GM12878 (cell line): ENCODE measurements at regions not wholly inside any gene's neighbourhood (a gene's known extent, or its start where the extent isn't known, plus 50 kb on each side); places are given as distances from the start of the nearest gene placed in this dataset.

Source experiments
- BACH1 ChIP-seq: fragments of 450-650 bp; IDR thresholded peaks from 2 replicates; pipeline ENCODE4 v1.6.1; 2017; ENCODE audit warnings: mild to moderate bottlenecking, borderline replicate concordance
- BCLAF1 ChIP-seq: fragments of 450-650 bp; IDR thresholded peaks from 2 replicates; pipeline ENCODE4 v1.6.1; 2017; ENCODE audit warnings: antibody characterized with exemption, mild to moderate bottlenecking, moderate library complexity
- IRF3 ChIP-seq: fragments of 450-650 bp; IDR thresholded peaks from 2 replicates; pipeline ENCODE4 v1.6.1; 2014; ENCODE audit warnings: mild to moderate bottlenecking
- PML ChIP-seq: IDR thresholded peaks from 2 replicates; pipeline ENCODE4 v1.6.1; 2012; ENCODE audit warnings: low read length, inconsistent platforms
- RAD51 ChIP-seq: fragments of 450-650 bp; IDR thresholded peaks from 2 replicates; pipeline ENCODE4 v1.6.1; 2016; ENCODE audit warnings: moderate library complexity, mild to moderate bottlenecking, inconsistent platforms
- RUNX3 ChIP-seq: IDR thresholded peaks from 2 replicates; pipeline ENCODE4 v1.6.1; 2012; ENCODE audit warnings: low read length, inconsistent platforms
- SKIL ChIP-seq: fragments of 450-650 bp; IDR thresholded peaks from 2 replicates; pipeline ENCODE4 v1.6.1; 2017; ENCODE audit warnings: mild to moderate bottlenecking, low read depth, inconsistent platforms; ENCODE audit not compliant: poor library complexity, severe bottlenecking
- SP1 ChIP-seq: IDR thresholded peaks from one replicate; pipeline ENCODE4 v1.6.1; 2011; ENCODE audit warnings: low read depth, low read length
- TCF12 ChIP-seq: IDR thresholded peaks from 2 replicates; pipeline ENCODE4 v1.6.1; 2011; ENCODE audit warnings: low read depth, mild to moderate bottlenecking, low read length
- ZBED1 ChIP-seq: IDR thresholded peaks from 2 replicates; pipeline ENCODE4 v1.6.1; 2016; ENCODE audit warnings: borderline replicate concordance
- ZNF217 ChIP-seq: fragments of 450-650 bp; IDR thresholded peaks from 2 replicates; pipeline ENCODE4 v1.6.1; 2017; ENCODE audit warnings: antibody characterized with exemption, mild to moderate bottlenecking
- ZNF384 ChIP-seq: IDR thresholded peaks from 2 replicates; pipeline ENCODE4 v1.6.1; 2012; ENCODE audit warnings: low read depth, mild to moderate bottlenecking, low read length, improper control_type of control experiment, borderline replicate concordance
- TF ChIP-seq, protein P1 (sequence below): fragments of 150-350 bp; IDR thresholded peaks from 2 replicates; pipeline ENCODE4 v1.6.1; 2016; ENCODE audit warnings: low read depth, low read length
- TF ChIP-seq, protein P2 (sequence below): fragments of 450-650 bp; IDR thresholded peaks from 2 replicates; pipeline ENCODE4 v1.6.1; 2017; ENCODE audit warnings: borderline replicate concordance
- TF ChIP-seq, protein P3 (sequence below), 3 experiments: IDR thresholded peaks in 2 of 3; conservative IDR thresholded peaks in 1 of 3; 2 replicates each; pipeline ENCODE4 v1.5.1; 2011; ENCODE audit warnings: low read depth in 3 of 3, low read length in 3 of 3, mild to moderate bottlenecking in 3 of 3, control low read depth in 2 of 3, moderate library complexity in 2 of 3, inconsistent platforms in 1 of 3, mixed read lengths in 1 of 3; ENCODE audit not compliant: control insufficient read depth in 2 of 3, insufficient read depth in 1 of 3; ENCODE audit errors: extremely low read depth in 1 of 3
- TF ChIP-seq, protein P4 (sequence below): IDR thresholded peaks from 2 replicates; pipeline ENCODE4 v1.6.1; 2012; ENCODE audit warnings: low read depth, low read length, improper control_type of control experiment

- TF ChIP-seq, protein P1, sequence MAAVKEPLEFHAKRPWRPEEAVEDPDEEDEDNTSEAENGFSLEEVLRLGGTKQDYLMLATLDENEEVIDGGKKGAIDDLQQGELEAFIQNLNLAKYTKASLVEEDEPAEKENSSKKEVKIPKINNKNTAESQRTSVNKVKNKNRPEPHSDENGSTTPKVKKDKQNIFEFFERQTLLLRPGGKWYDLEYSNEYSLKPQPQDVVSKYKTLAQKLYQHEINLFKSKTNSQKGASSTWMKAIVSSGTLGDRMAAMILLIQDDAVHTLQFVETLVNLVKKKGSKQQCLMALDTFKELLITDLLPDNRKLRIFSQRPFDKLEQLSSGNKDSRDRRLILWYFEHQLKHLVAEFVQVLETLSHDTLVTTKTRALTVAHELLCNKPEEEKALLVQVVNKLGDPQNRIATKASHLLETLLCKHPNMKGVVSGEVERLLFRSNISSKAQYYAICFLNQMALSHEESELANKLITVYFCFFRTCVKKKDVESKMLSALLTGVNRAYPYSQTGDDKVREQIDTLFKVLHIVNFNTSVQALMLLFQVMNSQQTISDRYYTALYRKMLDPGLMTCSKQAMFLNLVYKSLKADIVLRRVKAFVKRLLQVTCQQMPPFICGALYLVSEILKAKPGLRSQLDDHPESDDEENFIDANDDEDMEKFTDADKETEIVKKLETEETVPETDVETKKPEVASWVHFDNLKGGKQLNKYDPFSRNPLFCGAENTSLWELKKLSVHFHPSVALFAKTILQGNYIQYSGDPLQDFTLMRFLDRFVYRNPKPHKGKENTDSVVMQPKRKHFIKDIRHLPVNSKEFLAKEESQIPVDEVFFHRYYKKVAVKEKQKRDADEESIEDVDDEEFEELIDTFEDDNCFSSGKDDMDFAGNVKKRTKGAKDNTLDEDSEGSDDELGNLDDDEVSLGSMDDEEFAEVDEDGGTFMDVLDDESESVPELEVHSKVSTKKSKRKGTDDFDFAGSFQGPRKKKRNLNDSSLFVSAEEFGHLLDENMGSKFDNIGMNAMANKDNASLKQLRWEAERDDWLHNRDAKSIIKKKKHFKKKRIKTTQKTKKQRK = no peak
- TF ChIP-seq RUNX3 = 0 out of 2 replicates have a peak, but pooled peaks have one; percentile 25
- TF ChIP-seq RAD51 = no peak
- no peak for TF ChIP-seq BACH1
- no peak for TF ChIP-seq ZNF217
- no peak for TF ChIP-seq ZBED1
- no peak for TF ChIP-seq BCLAF1
- TF ChIP-seq ZNF384 = no peak
- TF ChIP-seq, protein P2, sequence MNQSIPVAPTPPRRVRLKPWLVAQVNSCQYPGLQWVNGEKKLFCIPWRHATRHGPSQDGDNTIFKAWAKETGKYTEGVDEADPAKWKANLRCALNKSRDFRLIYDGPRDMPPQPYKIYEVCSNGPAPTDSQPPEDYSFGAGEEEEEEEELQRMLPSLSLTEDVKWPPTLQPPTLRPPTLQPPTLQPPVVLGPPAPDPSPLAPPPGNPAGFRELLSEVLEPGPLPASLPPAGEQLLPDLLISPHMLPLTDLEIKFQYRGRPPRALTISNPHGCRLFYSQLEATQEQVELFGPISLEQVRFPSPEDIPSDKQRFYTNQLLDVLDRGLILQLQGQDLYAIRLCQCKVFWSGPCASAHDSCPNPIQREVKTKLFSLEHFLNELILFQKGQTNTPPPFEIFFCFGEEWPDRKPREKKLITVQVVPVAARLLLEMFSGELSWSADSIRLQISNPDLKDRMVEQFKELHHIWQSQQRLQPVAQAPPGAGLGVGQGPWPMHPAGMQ = no peak
- TF ChIP-seq SKIL = no peak
- no peak for TF ChIP-seq PML
- TF ChIP-seq, protein P3, sequence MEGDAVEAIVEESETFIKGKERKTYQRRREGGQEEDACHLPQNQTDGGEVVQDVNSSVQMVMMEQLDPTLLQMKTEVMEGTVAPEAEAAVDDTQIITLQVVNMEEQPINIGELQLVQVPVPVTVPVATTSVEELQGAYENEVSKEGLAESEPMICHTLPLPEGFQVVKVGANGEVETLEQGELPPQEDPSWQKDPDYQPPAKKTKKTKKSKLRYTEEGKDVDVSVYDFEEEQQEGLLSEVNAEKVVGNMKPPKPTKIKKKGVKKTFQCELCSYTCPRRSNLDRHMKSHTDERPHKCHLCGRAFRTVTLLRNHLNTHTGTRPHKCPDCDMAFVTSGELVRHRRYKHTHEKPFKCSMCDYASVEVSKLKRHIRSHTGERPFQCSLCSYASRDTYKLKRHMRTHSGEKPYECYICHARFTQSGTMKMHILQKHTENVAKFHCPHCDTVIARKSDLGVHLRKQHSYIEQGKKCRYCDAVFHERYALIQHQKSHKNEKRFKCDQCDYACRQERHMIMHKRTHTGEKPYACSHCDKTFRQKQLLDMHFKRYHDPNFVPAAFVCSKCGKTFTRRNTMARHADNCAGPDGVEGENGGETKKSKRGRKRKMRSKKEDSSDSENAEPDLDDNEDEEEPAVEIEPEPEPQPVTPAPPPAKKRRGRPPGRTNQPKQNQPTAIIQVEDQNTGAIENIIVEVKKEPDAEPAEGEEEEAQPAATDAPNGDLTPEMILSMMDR (IDR thresholded peaks at IDR 0.05 in 2 of 3, conservative IDR thresholded peaks at IDR 0.05 in 1 of 3; ENCODE audit: control insufficient read depth in 2 of 3, extremely low read depth in 1 of 3, insufficient read depth in 1 of 3, low read depth in 3 of 3, low read length in 3 of 3) = peak; percentile 91 to 99 (median 97)
- TF ChIP-seq IRF3 = no peak
- no peak for TF ChIP-seq TCF12
- TF ChIP-seq, protein P4, sequence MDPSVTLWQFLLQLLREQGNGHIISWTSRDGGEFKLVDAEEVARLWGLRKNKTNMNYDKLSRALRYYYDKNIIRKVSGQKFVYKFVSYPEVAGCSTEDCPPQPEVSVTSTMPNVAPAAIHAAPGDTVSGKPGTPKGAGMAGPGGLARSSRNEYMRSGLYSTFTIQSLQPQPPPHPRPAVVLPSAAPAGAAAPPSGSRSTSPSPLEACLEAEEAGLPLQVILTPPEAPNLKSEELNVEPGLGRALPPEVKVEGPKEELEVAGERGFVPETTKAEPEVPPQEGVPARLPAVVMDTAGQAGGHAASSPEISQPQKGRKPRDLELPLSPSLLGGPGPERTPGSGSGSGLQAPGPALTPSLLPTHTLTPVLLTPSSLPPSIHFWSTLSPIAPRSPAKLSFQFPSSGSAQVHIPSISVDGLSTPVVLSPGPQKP = no peak
- no peak for TF ChIP-seq SP1
These were observed 58.2 kb upstream of the THY1 start (continued) for GRCh38 chr11:119481021-119481666.
